ENCODE measurements at regions not wholly inside any gene's neighbourhood (a gene's known extent, or its start where the extent isn't known, plus 50 kb on each side); places are given as distances from the start of the nearest gene placed in this dataset.

- TF ChIP-seq CTCF (conservative IDR thresholded peaks at IDR 0.05; ENCODE audit: low read length) (no peak), EZH2phosphoT487 (IDR thresholded peaks at IDR 0.05; ENCODE audit: borderline replicate concordance, low read depth, low read length) (no peak)
These were observed 96.7 kb upstream of the SLC39A10 start for GRCh38 chr2:195560209-195560895.
